Natural killer cell (primary cell): ENCODE measurements at regions not wholly inside any gene's neighbourhood (a gene's known extent, or its start where the extent isn't known, plus 50 kb on each side); places are given as distances from the start of the nearest gene placed in this dataset.

Experiments used
- ATAC-seq, 3 donors: fragments of 150-1000 bp in 2 of 3; fragments of 200-7000 bp in 1 of 3; cut with Tn5 transposase; 1 replicate in 1 of 3; 2 replicates in 2 of 3; pipeline ENCODE4 v1.10.0; 2021; ENCODE audit warnings: mild to moderate bottlenecking in 2 of 3, moderate library complexity in 2 of 3
- DNase-seq, 2 donors: peaks; one replicate each; pipeline versions ENCODE4 v3.0.0 to v3.0.0-alpha.2; 2013 to 2021; ENCODE audit warnings: mixed read lengths in 1 of 2
- H3K27ac ChIP-seq: one replicate; pipeline ENCODE4 v1.5.1; 2013; ENCODE audit warnings: mild to moderate bottlenecking, low read length
- H3K27me3 ChIP-seq: one replicate; pipeline ENCODE4 v1.6.1; 2013; ENCODE audit warnings: low read length; ENCODE audit not compliant: control insufficient read depth, insufficient read depth
- H3K36me3 ChIP-seq: one replicate; pipeline ENCODE4 v1.6.1; 2013; ENCODE audit warnings: low read length; ENCODE audit not compliant: control insufficient read depth, insufficient read depth
- H3K4me1 ChIP-seq: one replicate; pipeline ENCODE4 v1.6.1; 2013; ENCODE audit warnings: low read length; ENCODE audit not compliant: control insufficient read depth, insufficient read depth
- H3K4me3 ChIP-seq: one replicate; pipeline ENCODE4 v1.5.1; 2013; ENCODE audit warnings: low read length
- H3K9me3 ChIP-seq: one replicate; pipeline ENCODE4 v1.6.1; 2013; ENCODE audit warnings: low read length; ENCODE audit not compliant: control insufficient read depth, insufficient read depth
- H3K27ac Mint-ChIP-seq, 2 donors: one replicate each; pipeline ENCODE4 v1.8.0; 2022; ENCODE audit warnings: mild to moderate bottlenecking in 2 of 2, mixed read lengths in 2 of 2, moderate library complexity in 1 of 2
- H3K27me3 Mint-ChIP-seq, 2 donors: one replicate each; pipeline ENCODE4 v1.8.0; 2022; ENCODE audit warnings: low read depth in 2 of 2, mixed read lengths in 2 of 2
- H3K36me3 Mint-ChIP-seq: one replicate; pipeline ENCODE4 v1.8.0; 2022; ENCODE audit warnings: mixed read lengths
- H3K4me1 Mint-ChIP-seq, 2 donors: one replicate each; pipeline ENCODE4 v1.8.0; 2022; ENCODE audit warnings: mixed read lengths in 2 of 2
- H3K4me3 Mint-ChIP-seq: one replicate; pipeline ENCODE4 v1.8.0; 2022; ENCODE audit warnings: mild to moderate bottlenecking, moderate library complexity, mixed read lengths
- H3K9me3 Mint-ChIP-seq, 2 donors: one replicate each; pipeline ENCODE4 v1.8.0; 2022; ENCODE audit warnings: mixed read lengths in 2 of 2
- CTCF ChIP-seq: fragments of 200-600 bp; IDR thresholded peaks from one replicate; pipeline ENCODE4 v1.8.0; 2022; ENCODE audit warnings: antibody characterized with exemption
- WGBS: methylation state at CpG from one replicate; pipeline ENCODE4 v1.1.7; 2013; ENCODE audit warnings: missing lambda C conversion rate; ENCODE audit not compliant: insufficient coverage; 5-methylcytosine and 5-hydroxymethylcytosine counted together
- intact Hi-C: fragments of 100-400 bp; cut with micrococcal nuclease; formaldehyde crosslinking; loops from one replicate; pipeline ENCODE4 v1.14.2; 2022

GRCh38 chrX:6614506-6614905, 79.6 kb upstream of the VCX3A start:
- H3K27ac ChIP-seq: no peak overlapping the region
- H3K27me3 Mint-ChIP-seq: no peaks in the 10 kb centered on the region
- no peaks in the 10 kb centered on the region for H3K4me1 Mint-ChIP-seq
- ATAC-seq (no peak), DNase-seq (no peak)
- H3K4me3 Mint-ChIP-seq: no peak overlapping the region
- H3K36me3 ChIP-seq: no peaks in the 10 kb centered on the region
- TF ChIP-seq CTCF: no peak
- intact Hi-C loops: no loop called here
- H3K27ac Mint-ChIP-seq: no peak overlapping the region
- H3K27me3 ChIP-seq: no peaks in the 10 kb centered on the region
- H3K4me1 ChIP-seq: no peaks in the 10 kb centered on the region
- no peaks in the 10 kb centered on the region for H3K9me3 ChIP-seq
- WGBS: 83% methylated on average over 7 of the region's 7 CpGs
- no peak overlapping the region for H3K4me3 ChIP-seq
- no peaks in the 10 kb centered on the region for H3K36me3 Mint-ChIP-seq
- peaks cover 8 to 11% of the 10 kb centered on the region in 2 donors for H3K9me3 Mint-ChIP-seq

GRCh38 chrX:6599230-6599860, 64.4 kb upstream of the VCX3A start:
- no peaks in the 10 kb centered on the region for H3K27me3 Mint-ChIP-seq
- peaks cover 7 to 10% of the 10 kb centered on the region in 2 donors for H3K9me3 Mint-ChIP-seq
- no peak overlapping the region for H3K4me3 Mint-ChIP-seq
- no peak overlapping the region for H3K27ac Mint-ChIP-seq
- ATAC-seq: no peak
- Histone ChIP-seq H3K9me3 (no peaks in the 10 kb centered on the region), H3K4me3 (no peak overlapping the region), H3K4me1 (no peaks in the 10 kb centered on the region), H3K36me3 (no peaks in the 10 kb centered on the region), H3K27me3 (no peaks in the 10 kb centered on the region), H3K27ac (no peak overlapping the region)
- no peaks in the 10 kb centered on the region for H3K36me3 Mint-ChIP-seq
- intact Hi-C loops: no loop called here
- DNase-seq: no peak
- TF ChIP-seq CTCF: no peak
- no peaks in the 10 kb centered on the region for H3K4me1 Mint-ChIP-seq
- WGBS: 92% methylated on average over 1 of the region's 4 CpGs
